Chondrocyte (in vitro differentiated cells): ENCODE measurements at regions not wholly inside any gene's neighbourhood (a gene's known extent, or its start where the extent isn't known, plus 50 kb on each side); places are given as distances from the start of the nearest gene placed in this dataset.

ENCODE experiments used
- DNase-seq: peaks from one replicate; pipeline ENCODE4 v3.0.0; 2021; ENCODE audit warnings: mixed read lengths, low spot score
- H3K27ac Mint-ChIP-seq: one replicate; pipeline ENCODE4 v1.8.0; 2021; ENCODE audit warnings: mild to moderate bottlenecking, moderate library complexity, mixed read lengths; ENCODE audit not compliant: unreplicated experiment
- H3K27me3 Mint-ChIP-seq: 2 replicates; pipeline ENCODE4 v1.8.0; 2021; ENCODE audit warnings: low read depth, mixed read lengths
- H3K36me3 Mint-ChIP-seq: 2 replicates; pipeline ENCODE4 v1.8.0; 2021; ENCODE audit warnings: low read depth, mixed read lengths
- H3K4me1 Mint-ChIP-seq: 2 replicates; pipeline ENCODE4 v1.8.0; 2021; ENCODE audit warnings: low read depth, mild to moderate bottlenecking, mixed read lengths
- H3K4me3 Mint-ChIP-seq: one replicate; pipeline ENCODE4 v1.8.0; 2021; ENCODE audit warnings: mild to moderate bottlenecking, moderate library complexity, mixed read lengths; ENCODE audit not compliant: unreplicated experiment
- H3K9me3 Mint-ChIP-seq: 2 replicates; pipeline ENCODE4 v1.8.0; 2021; ENCODE audit warnings: low read depth, mixed read lengths
- TF ChIP-seq, protein P1 (sequence below): fragments of 200-600 bp; sonication (generic); IDR thresholded peaks from 2 replicates; pipeline ENCODE4 v1.5.0; 2021; ENCODE audit warnings: antibody characterized with exemption, mild to moderate bottlenecking, moderate library complexity

- Mint-ChIP-seq H3K9me3 (no peaks in the 10 kb centered on the region), H3K4me1 (peaks cover 6% of the 10 kb centered on the region), H3K36me3 (no peaks in the 10 kb centered on the region), H3K27ac (no peak overlapping the region), H3K27me3 (no peaks in the 10 kb centered on the region), H3K4me3 (no peak overlapping the region)
- no peak for DNase-seq
- TF ChIP-seq, protein P1, sequence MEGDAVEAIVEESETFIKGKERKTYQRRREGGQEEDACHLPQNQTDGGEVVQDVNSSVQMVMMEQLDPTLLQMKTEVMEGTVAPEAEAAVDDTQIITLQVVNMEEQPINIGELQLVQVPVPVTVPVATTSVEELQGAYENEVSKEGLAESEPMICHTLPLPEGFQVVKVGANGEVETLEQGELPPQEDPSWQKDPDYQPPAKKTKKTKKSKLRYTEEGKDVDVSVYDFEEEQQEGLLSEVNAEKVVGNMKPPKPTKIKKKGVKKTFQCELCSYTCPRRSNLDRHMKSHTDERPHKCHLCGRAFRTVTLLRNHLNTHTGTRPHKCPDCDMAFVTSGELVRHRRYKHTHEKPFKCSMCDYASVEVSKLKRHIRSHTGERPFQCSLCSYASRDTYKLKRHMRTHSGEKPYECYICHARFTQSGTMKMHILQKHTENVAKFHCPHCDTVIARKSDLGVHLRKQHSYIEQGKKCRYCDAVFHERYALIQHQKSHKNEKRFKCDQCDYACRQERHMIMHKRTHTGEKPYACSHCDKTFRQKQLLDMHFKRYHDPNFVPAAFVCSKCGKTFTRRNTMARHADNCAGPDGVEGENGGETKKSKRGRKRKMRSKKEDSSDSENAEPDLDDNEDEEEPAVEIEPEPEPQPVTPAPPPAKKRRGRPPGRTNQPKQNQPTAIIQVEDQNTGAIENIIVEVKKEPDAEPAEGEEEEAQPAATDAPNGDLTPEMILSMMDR = no peak
These were observed 98.7 kb upstream of the PDC start for GRCh38 chr1:186559601-186560116.

- H3K27me3 Mint-ChIP-seq = no peaks in the 10 kb centered on the region
- TF ChIP-seq, protein P1 = no peak
- no peak overlapping the region for H3K4me3 Mint-ChIP-seq
- H3K27ac Mint-ChIP-seq = no peak overlapping the region
- peaks cover 3% of the 10 kb centered on the region for H3K9me3 Mint-ChIP-seq
- H3K36me3 Mint-ChIP-seq = peaks cover 3% of the 10 kb centered on the region
- DNase-seq = no peak
- H3K4me1 Mint-ChIP-seq = peaks cover 6% of the 10 kb centered on the region
These were observed 96.3 kb upstream of the PDC start for GRCh38 chr1:186557147-186557777.

DNA sequence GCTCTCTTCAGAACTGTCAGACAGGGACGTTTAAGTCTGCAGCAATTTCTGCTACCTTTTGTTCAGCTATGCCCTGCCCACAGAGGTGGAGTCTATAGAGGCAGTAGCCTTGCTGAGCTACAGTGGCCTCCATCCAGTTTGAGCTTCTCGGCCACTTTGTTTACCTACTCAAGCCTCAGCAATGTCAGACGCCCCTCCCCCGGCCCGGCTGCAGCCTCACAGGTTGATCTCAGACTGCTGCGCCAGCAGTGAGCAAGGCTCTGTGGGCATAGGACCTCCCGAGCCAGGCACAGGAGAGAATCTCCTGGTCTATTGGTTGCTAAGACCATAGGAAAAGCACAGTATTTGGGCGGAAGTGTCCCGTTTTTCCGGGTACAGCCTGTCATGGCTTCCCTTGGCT lies 89.9 kb upstream of the PDC start:
- Mint-ChIP-seq H3K9me3 (peaks cover 23% of the 10 kb centered on the region), H3K4me1 (no peaks in the 10 kb centered on the region), H3K27me3 (no peaks in the 10 kb centered on the region), H3K36me3 (peaks cover 17% of the 10 kb centered on the region), H3K27ac (no peak overlapping the region), H3K4me3 (no peak overlapping the region)
- TF ChIP-seq, protein P1 = no peak
- no peak for DNase-seq

DNA sequence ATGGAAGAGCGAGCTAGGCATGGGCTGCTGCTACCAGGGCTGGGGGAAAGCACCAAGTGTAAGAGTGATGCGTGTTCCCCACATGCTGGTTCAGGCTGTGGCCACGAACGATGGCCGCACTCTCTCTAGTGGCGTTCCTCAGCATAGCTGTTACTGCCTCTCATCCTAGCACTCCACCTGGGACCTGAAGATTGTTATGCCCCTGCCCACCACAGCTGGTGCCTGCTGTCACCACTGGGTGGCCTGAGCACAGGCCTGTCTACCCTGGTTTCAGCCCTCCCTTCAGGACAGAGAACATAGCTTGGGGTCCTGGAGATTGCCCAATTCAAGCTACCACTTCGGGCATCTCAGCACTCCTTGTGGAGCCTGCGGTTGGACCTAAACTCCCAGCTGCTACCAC lies 80.1 kb upstream of the PDC start:
- H3K36me3 Mint-ChIP-seq = peaks cover 8% of the 10 kb centered on the region
- DNase-seq = no peak
- H3K4me1 Mint-ChIP-seq = peaks cover 20% of the 10 kb centered on the region
- TF ChIP-seq, protein P1 = no peak
- no peak overlapping the region for H3K4me3 Mint-ChIP-seq
- peaks cover 31% of the 10 kb centered on the region for H3K9me3 Mint-ChIP-seq
- H3K27me3 Mint-ChIP-seq = no peaks in the 10 kb centered on the region
- H3K27ac Mint-ChIP-seq = no peak overlapping the region

GRCh38 chr1:186540521-186540920 lies 79.6 kb upstream of the PDC start:
- no peak for DNase-seq
- TF ChIP-seq, protein P1 = no peak
- Mint-ChIP-seq H3K4me1 (peaks cover 25% of the 10 kb centered on the region), H3K4me3 (no peak overlapping the region), H3K36me3 (peaks cover 8% of the 10 kb centered on the region), H3K27ac (no peak overlapping the region), H3K27me3 (no peaks in the 10 kb centered on the region), H3K9me3 (peaks cover 28% of the 10 kb centered on the region)
